CD4-positive, CD25-positive, alpha-beta regulatory T cell (primary cell): ENCODE measurements at regions not wholly inside any gene's neighbourhood (a gene's known extent, or its start where the extent isn't known, plus 50 kb on each side); places are given as distances from the start of the nearest gene placed in this dataset.

ENCODE experiments used
- ATAC-seq, 2 donors: fragments of 150-1000 bp; cut with Tn5 transposase; one replicate each; pipeline ENCODE4 v1.10.0; 2021; ENCODE audit warnings: low read depth in 2 of 2, moderate number of reproducible peaks in 2 of 2, moderate library complexity in 1 of 2
- DNase-seq, 3 donors: peaks; one replicate each; pipeline versions ENCODE4 v3.0.0 to v3.0.0-alpha.2; 2012 to 2022; ENCODE audit warnings: mixed read lengths in 1 of 3
- H3K27ac ChIP-seq: one replicate; pipeline ENCODE4 v1.7.0; 2013; ENCODE audit warnings: mild to moderate bottlenecking, low read length; ENCODE audit not compliant: insufficient read depth, poor library complexity, severe bottlenecking
- H3K27me3 ChIP-seq: one replicate; pipeline ENCODE4 v1.7.0; 2013; ENCODE audit warnings: low read length; ENCODE audit not compliant: control insufficient read depth, insufficient read depth
- H3K36me3 ChIP-seq: one replicate; pipeline ENCODE4 v1.7.0; 2013; ENCODE audit warnings: mild to moderate bottlenecking, low read length, moderate library complexity; ENCODE audit not compliant: control insufficient read depth, insufficient read depth
- H3K4me1 ChIP-seq: 2 replicates; pipeline ENCODE4 v1.7.0; 2013; ENCODE audit warnings: mild to moderate bottlenecking, low read length; ENCODE audit not compliant: insufficient read depth, control insufficient read depth, poor library complexity, severe bottlenecking
- H3K4me3 ChIP-seq: one replicate; pipeline ENCODE4 v1.7.0; 2013; ENCODE audit warnings: low read depth, mild to moderate bottlenecking, low read length, moderate library complexity
- H3K9me3 ChIP-seq, 2 experiments: 1 replicate in 1 of 2; 2 replicates in 1 of 2; pipeline ENCODE4 v1.7.0; 2013; ENCODE audit warnings: low read length in 2 of 2, mild to moderate bottlenecking in 1 of 2, moderate library complexity in 1 of 2; ENCODE audit not compliant: control insufficient read depth in 2 of 2
- H3K27ac Mint-ChIP-seq, 3 donors: one replicate each; pipeline ENCODE4 v1.8.0; 2020 to 2022; ENCODE audit warnings: mild to moderate bottlenecking in 3 of 3, mixed read lengths in 3 of 3, moderate library complexity in 2 of 3
- H3K27me3 Mint-ChIP-seq: one replicate; pipeline ENCODE4 v1.8.0; 2022; ENCODE audit warnings: mild to moderate bottlenecking, mixed read lengths
- H3K36me3 Mint-ChIP-seq: one replicate; pipeline ENCODE4 v1.8.0; 2020; ENCODE audit warnings: mixed read lengths
- H3K4me1 Mint-ChIP-seq, 4 donors: one replicate each; pipeline ENCODE4 v1.8.0; 2020 to 2022; ENCODE audit warnings: mixed read lengths in 4 of 4, mild to moderate bottlenecking in 1 of 4
- H3K4me3 Mint-ChIP-seq, 4 donors: one replicate each; pipeline ENCODE4 v1.8.0; 2020 to 2022; ENCODE audit warnings: mild to moderate bottlenecking in 4 of 4, mixed read lengths in 4 of 4, moderate library complexity in 3 of 4
- H3K9me3 Mint-ChIP-seq, 7 donors: one replicate each; pipeline ENCODE4 v1.8.0; 2020 to 2022; ENCODE audit warnings: mixed read lengths in 7 of 7, mild to moderate bottlenecking in 3 of 7, moderate library complexity in 2 of 7

DNA sequence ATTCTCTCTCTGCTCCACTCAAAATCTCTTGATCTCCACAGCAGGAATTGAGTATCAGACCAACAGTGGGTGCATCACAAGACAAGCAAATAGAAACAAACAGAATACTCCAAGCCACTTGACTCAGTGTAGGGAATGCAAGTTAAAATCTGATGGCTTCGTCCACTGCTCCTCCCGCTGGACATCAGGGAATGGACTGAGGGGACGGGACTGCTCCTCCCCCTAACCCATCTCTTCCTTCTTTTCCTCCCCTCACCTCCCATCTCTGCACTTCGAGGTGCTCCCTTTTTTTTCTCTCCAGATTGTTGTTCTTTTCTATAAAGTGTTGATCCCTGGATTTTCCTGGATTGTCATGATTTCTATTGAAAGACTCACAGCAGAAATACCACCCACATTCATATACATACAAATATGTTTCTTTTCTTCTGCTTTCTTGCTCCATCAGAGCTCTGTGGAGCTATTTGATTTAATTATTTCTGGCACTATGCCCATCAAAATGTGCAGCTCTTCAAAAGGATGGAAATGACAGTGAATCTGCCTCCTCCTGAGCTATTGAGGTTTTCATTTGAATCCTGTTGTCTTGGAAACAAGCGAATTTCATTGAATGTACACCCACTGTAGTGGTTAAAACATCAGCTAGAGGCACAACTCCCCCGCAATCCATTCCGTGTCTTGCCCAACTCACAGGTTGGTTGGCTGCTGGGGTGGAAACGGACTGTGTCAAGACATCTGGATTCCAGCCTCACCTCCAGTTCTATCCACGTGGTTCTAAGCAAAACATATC is 199.7 kb downstream of the SPTSSA start:
- Mint-ChIP-seq H3K4me1 (no peaks in the 10 kb centered on the region), H3K27ac (no peak overlapping the region), H3K9me3 (peaks cover 0 to 2% (median 0%) of the 10 kb centered on the region in 7 donors), H3K4me3 (no peak overlapping the region), H3K36me3 (no peaks in the 10 kb centered on the region), H3K27me3 (peaks cover 18% of the 10 kb centered on the region)
- H3K27me3 ChIP-seq: peaks cover 11% of the 10 kb centered on the region
- H3K4me1 ChIP-seq: no peaks in the 10 kb centered on the region
- no peaks in the 10 kb centered on the region for H3K9me3 ChIP-seq
- H3K27ac ChIP-seq: no peak overlapping the region
- no peaks in the 10 kb centered on the region for H3K36me3 ChIP-seq
- no peak overlapping the region for H3K4me3 ChIP-seq
- no peak for ATAC-seq
- no peak for DNase-seq

DNA sequence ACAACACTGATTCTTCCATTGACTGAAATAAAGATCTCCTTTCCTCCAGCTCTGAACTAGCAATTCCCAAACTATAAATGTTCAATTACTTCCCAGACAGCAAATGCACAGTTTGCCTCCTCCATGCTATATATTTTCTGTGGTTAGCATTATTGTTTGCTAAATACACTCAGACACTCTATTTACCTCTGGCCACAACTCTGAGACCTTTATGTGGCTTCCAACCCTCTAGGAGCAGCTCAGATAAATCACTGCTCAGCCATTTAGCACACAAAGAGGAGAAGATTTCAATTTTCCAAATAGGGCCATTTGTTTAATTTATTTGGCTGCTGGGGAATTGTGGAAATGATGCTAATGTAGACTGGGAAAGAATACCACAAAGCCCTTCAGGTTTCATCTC is 202.0 kb downstream of the SPTSSA start:
- Histone ChIP-seq H3K9me3 (no peaks in the 10 kb centered on the region), H3K4me1 (no peaks in the 10 kb centered on the region), H3K36me3 (no peaks in the 10 kb centered on the region), H3K27me3 (peaks cover 9% of the 10 kb centered on the region), H3K27ac (no peak overlapping the region), H3K4me3 (no peak overlapping the region)
- H3K9me3 Mint-ChIP-seq: peaks cover 0 to 3% (median 0%) of the 10 kb centered on the region in 7 donors
- no peak overlapping the region for H3K27ac Mint-ChIP-seq
- ATAC-seq (no peak), DNase-seq (no peak)
- H3K4me1 Mint-ChIP-seq: no peaks in the 10 kb centered on the region
- H3K36me3 Mint-ChIP-seq: no peaks in the 10 kb centered on the region
- H3K4me3 Mint-ChIP-seq: no peak overlapping the region
- H3K27me3 Mint-ChIP-seq: peaks cover 22% of the 10 kb centered on the region

DNA sequence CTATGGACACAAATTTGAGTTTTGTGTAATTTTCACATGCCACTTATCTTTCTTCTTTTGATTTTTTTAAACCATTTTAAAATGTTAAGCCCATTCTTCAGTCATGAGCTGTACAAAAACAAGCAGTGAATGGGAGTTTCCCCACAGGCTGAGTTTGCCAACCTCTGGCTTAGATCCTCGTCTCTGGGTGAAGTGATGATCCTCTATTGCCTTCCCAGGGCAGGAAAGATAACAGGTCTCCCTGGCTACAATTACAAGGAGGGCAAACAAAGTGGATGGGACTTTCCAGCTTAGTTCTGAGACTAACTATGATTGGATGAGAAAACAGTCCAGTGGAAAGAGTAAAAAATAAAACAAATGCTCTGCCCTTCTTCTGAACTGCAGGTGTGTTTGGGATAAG is 203.7 kb downstream of the SPTSSA start:
- no peak overlapping the region for H3K27ac ChIP-seq
- ATAC-seq (no peak), DNase-seq (no peak)
- Mint-ChIP-seq H3K27ac (no peak overlapping the region), H3K4me3 (no peak overlapping the region), H3K27me3 (peaks cover 29% of the 10 kb centered on the region), H3K36me3 (no peaks in the 10 kb centered on the region), H3K9me3 (peaks cover 0 to 3% (median 0%) of the 10 kb centered on the region in 7 donors), H3K4me1 (no peaks in the 10 kb centered on the region)
- no peaks in the 10 kb centered on the region for H3K9me3 ChIP-seq
- no peaks in the 10 kb centered on the region for H3K4me1 ChIP-seq
- peaks cover 7% of the 10 kb centered on the region for H3K27me3 ChIP-seq
- H3K4me3 ChIP-seq: no peak overlapping the region
- no peaks in the 10 kb centered on the region for H3K36me3 ChIP-seq

DNA sequence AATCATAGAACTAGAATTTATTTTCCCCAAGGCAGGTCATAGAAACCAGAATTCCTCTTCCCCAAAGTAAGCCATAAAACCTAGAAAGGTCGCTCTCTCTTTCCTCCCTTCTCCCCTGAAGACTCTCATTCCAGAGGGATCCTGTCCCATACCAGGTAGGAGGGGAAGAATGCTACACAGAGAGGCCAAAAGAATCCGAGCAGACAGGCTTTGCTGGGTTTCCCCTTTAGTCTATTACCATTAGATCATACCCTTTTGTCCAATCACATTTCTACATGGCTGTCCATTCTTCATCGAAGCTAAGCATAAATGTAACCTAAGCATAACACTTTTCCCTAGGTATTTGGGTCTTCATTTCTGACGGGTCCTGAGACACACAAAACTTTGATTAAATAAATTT is 204.5 kb downstream of the SPTSSA start:
- Histone ChIP-seq H3K36me3 (no peaks in the 10 kb centered on the region), H3K9me3 (no peaks in the 10 kb centered on the region), H3K27me3 (peaks cover 7% of the 10 kb centered on the region), H3K4me3 (no peak overlapping the region), H3K4me1 (no peaks in the 10 kb centered on the region), H3K27ac (no peak overlapping the region)
- no peaks in the 10 kb centered on the region for H3K4me1 Mint-ChIP-seq
- no peak overlapping the region for H3K4me3 Mint-ChIP-seq
- H3K27ac Mint-ChIP-seq: no peak overlapping the region
- peaks cover 0 to 3% (median 0%) of the 10 kb centered on the region in 7 donors for H3K9me3 Mint-ChIP-seq
- ATAC-seq (no peak), DNase-seq (no peak)
- H3K27me3 Mint-ChIP-seq: peaks cover 29% of the 10 kb centered on the region
- H3K36me3 Mint-ChIP-seq: no peaks in the 10 kb centered on the region

DNA sequence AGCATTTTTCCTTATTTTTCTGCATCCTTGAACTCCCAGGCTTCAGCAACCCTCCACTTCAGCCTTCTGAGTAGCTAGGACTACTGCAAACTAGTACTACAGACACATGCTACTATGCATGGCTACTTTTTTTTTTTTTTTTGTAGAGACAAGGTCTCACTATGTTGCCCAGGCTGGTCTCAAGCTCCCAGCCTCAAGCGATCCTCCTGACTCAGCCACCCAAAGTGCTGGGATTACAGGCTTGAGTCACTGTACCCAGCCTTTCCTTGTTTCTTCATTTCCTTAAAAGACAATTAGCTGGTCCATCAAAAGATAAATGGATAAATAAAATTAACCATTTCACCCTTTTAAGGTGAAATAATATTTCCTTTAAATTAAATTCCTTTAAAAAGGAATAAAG is 205.8 kb downstream of the SPTSSA start:
- Mint-ChIP-seq H3K4me3 (no peak overlapping the region), H3K9me3 (peaks cover 0 to 2% (median 0%) of the 10 kb centered on the region in 7 donors), H3K36me3 (no peaks in the 10 kb centered on the region), H3K4me1 (no peaks in the 10 kb centered on the region), H3K27ac (no peak overlapping the region), H3K27me3 (peaks cover 24% of the 10 kb centered on the region)
- DNase-seq: no peak
- Histone ChIP-seq H3K9me3 (no peaks in the 10 kb centered on the region), H3K4me1 (no peaks in the 10 kb centered on the region), H3K4me3 (no peak overlapping the region), H3K27ac (no peak overlapping the region), H3K27me3 (peaks cover 7% of the 10 kb centered on the region), H3K36me3 (no peaks in the 10 kb centered on the region)
- no peak for ATAC-seq

DNA sequence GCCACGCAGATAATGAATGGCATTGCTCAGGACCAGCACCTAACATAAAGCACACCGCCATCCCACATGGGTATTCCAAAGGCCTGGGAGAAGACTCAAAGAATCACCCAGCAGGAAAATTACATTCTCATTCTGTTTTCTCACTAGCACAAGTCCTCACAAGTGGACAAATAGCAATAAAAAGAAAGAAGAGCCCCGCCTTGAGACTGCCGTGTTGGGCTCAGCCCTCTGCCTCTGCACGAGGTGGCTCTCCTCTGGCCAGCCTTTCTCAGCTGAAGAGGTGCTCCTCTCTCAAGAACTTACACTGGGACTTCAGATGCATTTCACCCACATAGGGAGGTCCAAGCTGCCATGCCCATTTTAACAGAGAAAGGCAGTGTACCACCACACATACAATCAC is 207.5 kb downstream of the SPTSSA start:
- DNase-seq (no peak), ATAC-seq (no peak)
- H3K36me3 Mint-ChIP-seq: no peaks in the 10 kb centered on the region
- H3K4me3 Mint-ChIP-seq: no peak overlapping the region
- no peaks in the 10 kb centered on the region for H3K4me1 ChIP-seq
- H3K36me3 ChIP-seq: no peaks in the 10 kb centered on the region
- H3K9me3 ChIP-seq: no peaks in the 10 kb centered on the region
- H3K27ac Mint-ChIP-seq: no peak overlapping the region
- no peaks in the 10 kb centered on the region for H3K4me1 Mint-ChIP-seq
- H3K9me3 Mint-ChIP-seq: peaks cover 0 to 2% (median 0%) of the 10 kb centered on the region in 7 donors
- peaks cover 18% of the 10 kb centered on the region for H3K27me3 Mint-ChIP-seq
- no peak overlapping the region for H3K4me3 ChIP-seq
- H3K27ac ChIP-seq: no peak overlapping the region
- peaks cover 6% of the 10 kb centered on the region for H3K27me3 ChIP-seq

DNA sequence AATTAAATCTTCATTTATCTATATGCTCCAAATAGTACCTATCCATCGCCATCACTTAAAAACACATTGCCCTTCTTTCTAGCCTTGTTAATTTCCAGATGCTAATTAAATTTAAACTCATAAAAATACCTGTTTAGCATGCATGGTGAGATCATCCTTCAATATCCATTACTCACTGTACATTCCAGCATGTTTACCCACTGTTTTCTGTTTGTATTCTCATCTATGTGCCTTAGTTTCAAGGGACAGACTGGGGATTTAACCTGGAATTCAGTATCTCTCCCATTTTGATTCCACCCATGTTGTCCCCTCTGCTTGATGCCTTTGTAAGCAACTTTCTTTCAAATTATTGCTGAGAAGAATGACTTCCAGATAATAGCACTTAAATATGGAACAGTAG is 208.0 kb downstream of the SPTSSA start:
- Mint-ChIP-seq H3K27ac (no peak overlapping the region), H3K36me3 (no peaks in the 10 kb centered on the region), H3K9me3 (peaks cover 0 to 2% (median 0%) of the 10 kb centered on the region in 7 donors), H3K4me3 (no peak overlapping the region), H3K4me1 (no peaks in the 10 kb centered on the region), H3K27me3 (peaks cover 17% of the 10 kb centered on the region)
- ATAC-seq (no peak), DNase-seq (no peak)
- Histone ChIP-seq H3K4me3 (no peak overlapping the region), H3K36me3 (no peaks in the 10 kb centered on the region), H3K9me3 (no peaks in the 10 kb centered on the region), H3K27me3 (peaks cover 6% of the 10 kb centered on the region), H3K4me1 (no peaks in the 10 kb centered on the region), H3K27ac (no peak overlapping the region)

DNA sequence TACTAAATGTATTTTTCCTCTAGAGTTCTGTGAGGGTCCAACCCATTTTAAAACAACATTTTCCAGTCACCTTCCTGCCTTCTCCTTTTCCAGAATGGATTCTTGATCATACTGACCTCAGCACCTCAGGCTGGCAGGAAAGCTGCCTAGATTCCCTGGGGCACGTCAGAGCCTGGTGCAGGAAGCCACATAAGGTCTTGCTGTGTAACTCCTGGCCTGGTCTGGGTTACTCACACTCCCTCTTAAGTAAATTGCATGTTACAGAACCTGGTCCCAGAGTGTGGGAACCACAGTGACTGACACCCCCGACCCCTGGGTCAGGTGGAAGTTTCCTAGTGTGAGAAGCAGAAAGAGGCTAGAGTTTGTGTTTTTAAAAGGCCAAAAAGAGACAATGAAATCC is 209.8 kb downstream of the SPTSSA start:
- no peak overlapping the region for H3K27ac Mint-ChIP-seq
- H3K9me3 ChIP-seq: no peaks in the 10 kb centered on the region
- no peaks in the 10 kb centered on the region for H3K4me1 ChIP-seq
- H3K27me3 ChIP-seq: no peaks in the 10 kb centered on the region
- H3K36me3 Mint-ChIP-seq: no peaks in the 10 kb centered on the region
- no peak for DNase-seq
- H3K9me3 Mint-ChIP-seq: no peaks in the 10 kb centered on the region
- no peak overlapping the region for H3K27ac ChIP-seq
- H3K4me1 Mint-ChIP-seq: no peaks in the 10 kb centered on the region
- no peak overlapping the region for H3K4me3 ChIP-seq
- no peak for ATAC-seq
- H3K4me3 Mint-ChIP-seq: no peak overlapping the region
- peaks cover 11% of the 10 kb centered on the region for H3K27me3 Mint-ChIP-seq
- no peaks in the 10 kb centered on the region for H3K36me3 ChIP-seq
